ENCODE measurements at regions not wholly inside any gene's neighbourhood (a gene's known extent, or its start where the extent isn't known, plus 50 kb on each side); places are given as distances from the start of the nearest gene placed in this dataset.
A peak's percentile ranks its signal among the peaks of the same experiment; 100 is the strongest.

DNA sequence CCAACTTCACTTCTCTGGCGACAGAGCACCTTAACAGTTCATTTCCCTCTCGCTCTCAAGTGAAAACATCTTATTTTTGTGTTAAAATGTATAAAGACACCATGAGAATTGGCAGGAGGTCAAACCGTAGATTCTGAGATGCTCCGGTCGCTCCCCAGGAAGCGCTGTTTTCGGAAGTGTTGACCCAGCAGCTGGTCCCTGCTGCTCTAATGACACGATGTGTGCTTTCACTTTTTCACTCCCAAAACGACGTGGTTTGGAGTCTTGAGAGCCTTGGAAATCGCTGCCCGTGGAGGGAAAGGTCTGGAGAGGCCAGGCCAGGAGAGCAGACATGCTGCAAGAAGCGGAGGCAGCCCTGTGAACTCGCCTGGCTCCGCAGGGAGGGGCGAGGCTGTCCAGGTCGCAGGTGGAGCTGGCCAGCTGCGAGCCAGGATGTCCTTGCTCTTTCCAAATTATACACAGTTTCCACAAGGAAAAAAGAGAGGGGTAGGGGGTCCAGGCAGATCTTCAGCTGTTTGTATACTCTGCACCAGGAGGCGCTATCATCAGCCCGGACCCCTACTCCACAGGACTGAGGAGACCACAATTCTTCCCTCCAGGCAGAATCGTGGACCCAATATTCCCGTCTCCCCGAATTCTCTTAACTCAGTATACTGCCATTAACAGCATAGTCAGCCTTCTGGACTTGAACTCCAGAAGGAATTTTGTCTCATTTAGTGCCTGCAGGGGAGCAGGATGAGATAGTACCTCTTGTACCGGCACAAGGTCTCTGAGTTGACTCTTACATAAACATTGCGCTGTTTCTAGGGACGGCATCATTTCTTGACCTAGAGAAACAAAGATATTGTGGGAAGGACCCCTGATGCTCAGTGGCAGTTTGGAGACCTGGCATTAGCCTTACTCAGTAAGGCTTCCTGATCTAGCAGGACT, 248.6 kb upstream of the ANKRD55 start:
- DNase-seq (ENCODE audit: low spot score), result peak; percentile 24

DNA sequence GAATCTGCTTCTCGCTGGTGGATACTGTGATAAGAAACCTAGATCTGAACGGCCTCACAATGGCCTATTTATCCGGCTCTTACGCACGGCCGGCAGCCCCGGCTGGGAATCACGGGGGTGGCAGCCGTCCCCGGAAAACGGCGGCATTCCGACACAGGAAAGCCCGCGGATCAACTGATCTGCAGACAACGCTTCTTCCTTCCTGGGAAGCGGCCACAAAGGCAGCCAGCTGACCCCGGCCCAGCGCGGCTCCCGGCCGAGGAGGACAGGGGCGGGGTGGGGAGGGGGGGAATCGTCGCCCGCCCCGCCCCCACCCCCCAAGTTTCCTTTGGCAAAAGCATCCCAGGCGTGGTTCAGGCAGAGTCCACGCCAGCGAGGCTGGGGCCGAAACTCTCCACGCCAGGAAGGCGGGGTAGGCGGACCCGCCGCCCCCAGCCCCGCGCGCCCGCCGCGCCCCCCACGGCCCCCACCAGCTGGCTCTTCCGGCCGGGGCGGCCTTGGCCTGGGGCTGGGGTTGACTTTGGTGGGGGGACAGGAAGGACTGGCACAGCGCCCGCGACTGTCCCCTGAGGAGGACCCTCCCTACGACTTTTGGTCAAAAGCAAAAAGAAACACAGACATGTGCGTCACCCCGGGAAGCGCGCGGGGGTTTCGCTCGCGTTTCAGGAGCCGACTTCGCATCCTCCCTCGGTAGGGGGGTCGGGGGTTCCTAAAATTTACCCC, 247.7 kb upstream of the ANKRD55 start:
- peak; percentile 19 for DNase-seq (ENCODE audit: low spot score)

DNA sequence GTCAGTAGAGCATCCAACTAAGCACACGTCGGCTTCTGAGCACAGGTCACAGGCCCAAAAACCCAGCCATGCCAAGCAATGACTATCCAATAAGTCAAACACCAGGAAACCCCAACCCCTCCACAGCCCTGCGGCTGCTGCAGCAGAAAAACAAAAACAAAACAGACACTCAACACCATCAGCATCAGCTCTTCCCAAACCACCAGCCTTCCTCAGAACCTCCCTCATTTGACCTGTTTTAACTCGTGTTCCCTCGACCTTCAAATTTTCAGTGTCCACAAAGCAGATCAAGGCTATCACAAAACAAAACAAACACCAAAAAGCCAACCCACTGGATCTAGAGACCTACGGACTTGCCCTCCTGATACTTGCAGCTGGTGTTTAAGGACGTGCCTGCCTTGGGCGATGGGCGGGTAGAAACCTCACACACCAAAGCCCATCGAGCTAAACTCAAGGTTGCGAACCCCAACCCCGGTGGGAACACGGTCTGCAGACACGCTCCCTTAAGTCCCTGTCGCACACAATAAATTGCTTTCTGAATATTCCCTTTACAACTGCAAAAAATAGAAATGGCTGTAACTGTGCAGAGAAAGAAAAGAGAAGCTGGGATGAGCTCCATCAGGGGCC, 247.1 kb upstream of the ANKRD55 start:
- peak; percentile 62 for DNase-seq (ENCODE audit: low spot score)

DNA sequence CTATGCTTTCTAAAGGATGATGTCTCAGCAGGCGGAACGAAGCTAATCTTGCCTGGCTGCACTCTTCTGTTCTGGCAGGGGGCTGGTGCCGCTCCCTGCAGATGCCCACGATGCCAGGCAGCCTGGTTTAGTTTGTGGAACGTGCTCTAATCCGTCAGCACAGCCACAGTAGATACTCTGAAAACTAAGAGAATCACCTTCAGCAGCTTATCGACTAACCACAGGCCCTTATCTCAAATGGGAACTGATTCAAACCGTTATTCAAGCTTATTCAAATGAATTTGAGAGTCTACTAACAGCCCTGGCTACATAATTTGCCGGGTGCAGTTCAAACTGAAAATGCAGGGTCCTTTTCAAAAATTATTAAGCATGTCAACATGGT, 246.6 kb upstream of the ANKRD55 start:
- no peak for DNase-seq (ENCODE audit: low spot score)

DNA sequence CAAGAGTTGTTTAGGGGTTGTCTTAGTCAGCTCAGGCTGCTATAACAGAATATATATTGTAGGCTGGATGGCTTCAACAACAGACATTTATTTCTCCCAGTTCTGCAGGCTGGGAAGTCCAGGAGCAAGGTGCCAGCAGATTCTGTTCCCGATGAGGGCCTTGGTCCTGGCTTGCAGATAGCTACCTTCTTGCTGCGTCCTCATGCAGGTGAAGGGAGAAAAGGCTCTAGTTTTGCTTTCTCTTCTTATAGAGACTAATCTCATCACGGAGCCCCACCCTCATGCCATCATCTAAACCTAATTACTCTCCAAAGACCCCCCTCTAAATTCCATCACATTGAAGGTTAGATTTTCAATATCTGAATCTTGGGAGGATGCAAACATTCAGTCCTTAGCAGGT, 246.0 kb upstream of the ANKRD55 start:
- DNase-seq (ENCODE audit: low spot score), result peak; percentile 17

DNA sequence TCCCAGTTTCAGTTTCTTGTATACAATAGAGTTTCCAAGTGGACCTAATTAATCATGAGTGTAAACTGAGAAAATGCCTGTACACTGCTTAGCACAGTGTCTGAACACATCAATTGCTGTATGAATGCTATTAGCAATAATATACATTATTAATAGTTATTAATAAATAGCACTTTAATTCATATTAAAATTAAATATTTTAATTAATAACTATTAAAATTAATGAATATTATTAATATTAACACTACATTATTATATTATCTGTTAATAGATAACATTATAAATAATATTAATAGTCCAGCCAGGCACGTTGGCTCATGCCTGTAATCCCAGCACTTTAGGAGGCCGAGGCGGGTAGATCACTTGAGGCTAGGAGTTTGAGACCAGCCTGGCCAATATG, 244.9 kb upstream of the ANKRD55 start:
- DNase-seq (ENCODE audit: low spot score), result no peak

DNA sequence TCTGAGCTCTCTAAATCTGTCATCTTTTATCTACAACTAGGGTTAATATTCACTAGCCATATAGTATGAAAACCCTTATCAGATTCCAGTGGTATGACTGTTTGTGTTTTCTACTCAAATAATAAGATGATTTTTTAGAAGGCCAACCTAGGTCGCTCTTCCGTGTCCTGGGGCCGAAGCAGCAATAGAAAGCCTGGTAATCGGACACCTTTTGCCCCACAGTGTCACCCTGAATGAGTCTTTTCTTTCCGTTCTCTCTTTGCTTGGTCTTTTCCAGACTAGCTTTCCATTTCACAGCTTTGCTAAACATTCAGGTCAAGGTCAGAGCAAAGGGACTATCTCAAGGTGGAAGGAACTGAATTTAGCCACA, 243.3 kb upstream of the ANKRD55 start:
- DNase-seq (ENCODE audit: low spot score), result no peak

DNA sequence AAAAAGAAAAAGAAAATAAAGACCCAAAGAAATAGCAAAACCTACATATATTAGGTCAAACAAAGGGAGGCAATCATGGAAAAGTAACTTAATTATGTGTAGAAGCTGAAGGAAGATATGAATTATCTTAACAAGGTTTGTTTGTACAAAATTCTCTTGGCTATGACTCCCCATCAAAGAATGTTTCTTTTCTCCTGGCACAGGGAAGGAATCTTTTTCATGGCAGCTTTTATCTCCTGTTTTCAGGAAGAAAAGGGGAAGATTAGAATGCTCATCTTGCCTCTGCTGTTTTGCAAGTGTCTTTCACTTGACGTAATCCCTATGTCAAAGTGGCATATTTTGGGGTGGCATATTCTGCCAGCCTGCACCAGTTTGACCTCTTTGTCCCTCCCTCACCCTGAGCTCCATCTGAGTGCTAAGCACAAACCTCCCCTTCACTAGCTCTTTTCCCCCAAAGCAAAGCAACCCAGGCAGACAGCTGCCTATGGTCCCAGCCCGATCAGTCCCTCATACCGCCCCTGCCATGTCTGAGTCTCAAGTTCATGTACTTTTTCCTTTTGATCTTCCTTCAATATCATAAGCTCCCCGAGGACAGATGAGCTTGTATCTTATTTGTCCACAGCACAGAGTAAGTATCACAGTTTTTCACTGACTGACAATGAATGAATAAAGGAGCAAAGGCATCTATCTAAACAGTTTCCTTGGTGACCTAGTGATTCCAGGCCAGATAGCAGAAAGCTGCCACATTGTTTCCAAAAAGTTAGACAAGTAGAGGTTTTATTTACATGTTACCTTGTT, 242.8 kb upstream of the ANKRD55 start:
- no peak for DNase-seq (ENCODE audit: low spot score)

DNA sequence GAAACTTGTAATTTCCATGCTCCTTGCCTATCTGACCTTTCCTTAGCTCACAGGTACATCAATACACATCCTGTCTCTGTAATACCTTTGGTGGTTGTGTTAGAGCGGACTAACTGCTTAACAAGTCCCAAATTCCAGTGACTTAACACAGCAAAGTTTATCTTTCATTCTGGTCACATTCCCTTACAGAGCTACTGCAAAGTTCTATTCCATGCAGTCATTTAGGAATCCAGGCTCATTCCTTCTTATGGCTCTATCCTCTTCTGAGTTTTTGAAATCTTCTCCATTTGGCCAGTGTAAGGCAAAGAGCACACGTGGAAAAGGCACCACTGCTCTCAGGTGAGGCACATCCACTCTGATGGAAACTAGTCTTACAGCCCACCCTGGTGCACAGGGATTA, 238.6 kb upstream of the ANKRD55 start:
- no peak for DNase-seq (ENCODE audit: low spot score)

DNA sequence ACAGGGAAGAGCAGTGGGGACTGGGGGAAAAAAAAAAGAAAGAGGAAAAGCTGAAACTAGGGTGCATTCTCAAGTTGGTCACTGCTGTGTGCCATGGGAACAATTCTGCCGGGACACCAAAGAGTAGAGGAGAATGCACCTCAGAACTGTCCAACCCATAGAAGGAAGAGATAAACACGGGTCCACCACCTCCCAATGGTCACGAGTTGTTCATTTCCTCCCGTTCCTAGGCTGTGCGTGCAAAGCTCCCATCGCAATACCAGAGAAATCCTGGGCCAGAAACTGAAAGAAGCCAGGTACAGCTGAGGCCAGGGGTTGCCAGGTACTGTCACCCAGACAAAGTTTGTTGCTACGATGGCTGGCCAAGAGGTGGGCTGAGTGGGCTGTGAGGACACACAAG, 236.9 kb upstream of the ANKRD55 start:
- DNase-seq (ENCODE audit: low spot score), result no peak

DNA sequence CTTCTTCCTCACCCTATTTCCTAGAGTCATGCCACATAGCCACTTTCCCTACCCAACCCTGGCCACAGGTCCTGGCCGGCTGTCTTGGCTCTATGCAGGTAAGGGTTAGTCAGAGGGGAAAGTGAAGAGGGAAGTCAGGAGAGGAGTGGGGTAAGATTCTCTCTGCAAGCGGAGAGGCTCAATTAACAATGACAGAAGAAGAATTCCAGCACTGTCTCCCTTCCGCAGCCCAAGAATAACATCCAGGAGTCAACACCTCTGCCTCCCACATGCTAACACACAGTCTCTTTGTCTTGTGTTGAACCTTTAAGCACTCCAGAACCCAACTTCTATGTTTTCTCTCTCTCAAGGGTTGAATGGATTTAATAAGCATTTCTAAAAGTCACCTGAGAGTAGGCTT, 235.1 kb upstream of the ANKRD55 start:
- no peak for DNase-seq (ENCODE audit: low spot score)

DNA sequence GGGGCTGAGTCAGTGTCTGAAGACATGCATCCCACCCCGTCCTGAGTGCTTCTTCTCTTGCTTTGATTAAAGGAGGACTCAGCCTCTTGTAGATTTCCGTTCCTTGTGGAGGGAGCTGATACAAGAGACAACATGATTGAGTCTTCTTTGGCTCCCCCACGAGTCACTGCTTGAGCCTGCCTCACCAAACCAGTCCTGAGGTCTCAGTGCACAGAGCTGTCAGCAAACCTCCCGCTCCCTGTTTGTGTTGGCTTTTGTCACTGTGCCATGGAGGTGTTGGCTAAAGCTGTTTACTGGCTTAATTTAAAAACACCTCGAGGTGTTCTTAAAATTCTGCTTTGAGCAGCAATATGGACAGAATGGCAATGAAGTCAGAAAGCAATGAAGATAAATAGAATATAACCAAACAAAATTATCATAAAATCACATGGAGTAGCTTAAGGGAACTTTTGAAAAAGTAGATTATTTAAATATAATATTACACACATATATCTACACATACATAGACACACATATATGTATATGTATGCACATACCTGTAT, 234.1 kb upstream of the ANKRD55 start:
- DNase-seq (ENCODE audit: low spot score), result no peak

DNA sequence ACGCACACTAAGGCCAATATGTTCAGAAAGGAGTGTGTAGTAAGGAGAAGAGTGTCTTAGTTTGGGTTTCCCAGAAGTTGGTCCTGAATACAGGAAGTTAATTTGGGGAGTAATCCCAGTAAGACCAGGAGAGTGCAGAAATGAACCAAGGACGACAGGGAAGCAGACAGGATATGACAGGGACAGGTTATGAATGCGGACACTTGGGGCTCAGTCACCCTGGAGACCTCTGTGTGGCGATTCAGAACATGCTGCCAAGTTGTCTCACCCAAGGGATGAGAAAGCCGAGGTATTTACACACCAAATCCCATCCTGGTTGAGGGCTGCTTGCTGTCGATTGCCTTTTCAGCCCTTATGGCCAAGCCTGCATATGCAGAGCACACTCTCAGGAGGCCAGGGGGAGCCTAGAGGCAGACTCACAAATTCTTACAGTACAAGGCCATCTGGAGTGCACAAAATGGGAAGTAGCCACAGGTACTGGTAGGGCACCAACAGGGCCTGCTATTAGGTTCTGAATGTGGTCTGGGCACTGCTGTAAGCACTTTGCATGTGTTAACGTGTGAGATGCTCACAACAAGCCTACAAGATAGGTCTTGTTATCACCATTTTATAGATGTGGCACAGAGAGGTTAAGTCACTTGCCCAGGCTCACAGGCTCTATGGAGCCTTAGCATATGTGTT, 233.1 kb upstream of the ANKRD55 start:
- no peak for DNase-seq (ENCODE audit: low spot score)

DNA sequence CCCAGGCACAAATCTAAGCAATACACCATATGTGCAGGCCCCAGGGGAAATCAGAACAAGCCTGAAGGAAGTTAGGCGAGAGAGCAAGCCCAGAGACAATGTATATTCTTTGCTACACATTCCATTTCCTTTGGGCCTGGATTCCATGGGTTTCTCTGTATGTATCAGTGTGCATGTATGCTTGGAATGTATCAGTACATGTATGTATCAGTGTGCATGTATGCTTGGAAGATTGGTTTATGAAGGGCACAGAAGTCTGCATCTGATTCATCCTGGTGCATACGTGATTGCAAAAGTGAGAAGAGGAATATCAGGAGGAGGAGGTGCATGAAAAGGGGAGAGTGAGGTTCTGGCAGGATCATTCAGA, 232.6 kb upstream of the ANKRD55 start:
- DNase-seq (ENCODE audit: low spot score), result no peak

DNA sequence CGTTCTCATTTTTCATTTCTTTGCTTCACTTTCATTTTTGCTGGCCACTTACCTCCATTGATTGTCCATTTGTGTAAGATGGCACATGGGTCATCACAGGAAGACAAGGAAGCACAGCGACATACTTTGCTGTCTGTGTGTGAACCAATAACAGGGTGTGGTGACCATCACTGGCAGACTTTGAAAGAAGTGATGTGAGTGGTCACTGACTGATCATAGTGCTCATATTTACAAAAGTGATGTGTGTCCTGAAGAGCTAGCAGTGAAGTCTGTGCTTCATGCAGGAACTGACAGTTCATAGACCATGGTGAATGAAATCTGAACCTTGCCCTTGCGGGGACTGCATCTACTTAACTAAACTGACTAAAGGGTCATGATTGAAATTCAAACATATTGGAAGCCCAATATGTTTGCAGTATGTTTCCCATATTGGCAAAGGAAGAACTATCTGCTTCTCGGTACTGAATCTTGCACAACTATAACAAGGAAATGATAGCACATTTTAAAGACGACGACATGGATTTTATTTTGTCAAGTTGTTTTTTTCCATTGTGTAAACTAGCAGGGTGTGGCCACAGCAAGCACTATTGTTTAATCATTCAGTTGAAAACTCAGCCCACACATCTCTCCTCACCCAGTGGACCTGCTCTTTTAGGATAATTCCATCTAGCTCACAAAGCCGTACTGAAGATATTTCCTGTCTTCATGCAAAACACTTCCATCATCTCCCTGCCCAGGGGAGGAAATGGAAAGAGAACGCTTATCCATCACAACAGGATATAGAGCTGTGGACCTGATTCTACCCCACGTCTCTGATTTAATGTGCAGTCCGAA, 232.0 kb upstream of the ANKRD55 start:
- no peak for DNase-seq (ENCODE audit: low spot score)

DNA sequence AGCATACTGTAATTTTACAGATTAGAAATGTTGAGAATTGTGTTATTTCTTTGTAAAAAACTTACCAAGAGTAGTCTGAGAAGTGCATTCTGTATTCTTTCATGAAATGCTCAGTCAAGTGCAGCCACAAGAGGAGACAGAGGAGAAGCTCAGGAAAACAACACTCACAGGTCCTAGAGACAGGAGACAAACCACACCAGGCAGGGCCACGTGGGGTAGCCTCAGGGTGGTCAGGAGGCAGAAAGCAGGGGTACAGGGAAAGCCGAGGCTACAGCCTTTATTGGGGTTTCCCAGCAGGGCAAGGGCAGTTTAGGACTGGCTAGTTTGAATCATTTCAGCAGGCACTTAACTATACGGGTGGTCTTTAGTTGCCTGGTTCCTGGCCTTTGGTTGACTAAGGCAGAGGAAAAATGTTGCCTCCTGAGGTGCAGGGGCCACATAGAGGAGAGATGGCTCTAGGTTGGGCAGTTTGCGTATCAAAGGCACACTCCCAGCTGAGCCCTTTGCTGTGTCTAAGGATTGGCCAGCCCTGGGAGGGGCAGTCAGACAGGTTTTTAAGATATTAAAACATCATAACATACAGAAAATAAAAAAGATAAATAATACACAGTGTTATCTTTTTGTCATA, 230.9 kb upstream of the ANKRD55 start:
- no peak for DNase-seq (ENCODE audit: low spot score)

DNA sequence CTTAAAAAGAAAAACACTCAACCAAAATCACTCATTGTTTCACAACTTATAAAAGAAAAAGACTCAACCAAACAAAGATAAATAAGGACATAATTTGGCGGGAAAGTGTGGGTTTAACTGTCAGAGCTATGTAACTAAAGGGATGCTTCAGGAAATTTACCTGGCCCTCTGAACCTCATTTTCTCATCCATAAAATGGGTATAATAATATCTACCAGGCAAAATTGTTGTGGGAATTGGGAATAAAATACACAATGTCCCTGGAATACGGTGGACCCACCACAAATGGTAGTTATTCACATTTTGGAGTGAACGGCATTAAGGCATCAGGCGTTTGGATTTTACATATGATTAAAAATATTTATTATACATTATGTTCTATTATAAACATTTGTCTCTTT, 228.5 kb upstream of the ANKRD55 start:
- no peak for DNase-seq (ENCODE audit: low spot score)

DNA sequence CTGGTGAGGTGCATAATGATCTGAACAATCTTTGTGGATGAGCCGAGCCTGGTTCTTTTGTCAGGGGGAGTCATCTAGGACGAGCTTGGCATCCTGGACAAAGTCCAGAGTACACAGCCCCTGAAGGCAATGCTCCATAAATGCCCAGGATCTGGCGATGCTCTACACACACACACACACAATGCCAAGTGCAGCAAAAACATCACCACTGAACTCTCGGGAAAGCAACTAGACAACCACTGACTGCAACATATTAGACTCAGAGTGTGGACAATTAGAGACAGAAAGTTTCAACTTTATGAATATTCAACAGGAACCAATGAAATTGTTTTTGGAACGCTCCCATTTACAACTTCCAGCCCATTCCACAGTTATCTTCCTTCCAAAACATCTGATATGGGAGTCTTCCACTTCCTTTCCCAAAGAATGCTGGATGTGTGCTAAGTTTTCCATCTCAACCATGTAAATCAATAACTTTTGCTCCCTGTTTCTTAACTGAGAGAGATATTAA, 227.6 kb upstream of the ANKRD55 start:
- no peak for DNase-seq (ENCODE audit: low spot score)

DNA sequence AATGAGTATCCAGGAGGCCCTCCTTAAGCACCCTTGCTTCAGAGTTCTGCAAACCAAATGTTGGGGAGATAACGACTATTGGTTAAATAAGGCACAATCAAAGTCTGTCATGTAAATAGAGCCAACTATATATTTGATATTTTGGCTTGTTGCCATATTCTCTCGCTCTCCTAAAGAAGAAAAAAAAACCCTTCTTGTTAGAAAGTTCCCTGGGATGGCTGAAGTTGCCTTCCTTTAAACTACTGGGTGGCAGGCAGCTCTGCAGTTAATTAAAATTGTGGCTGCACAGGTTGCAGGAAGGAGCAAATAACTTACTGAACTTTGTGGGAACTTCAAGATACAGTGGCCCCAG, 227.0 kb upstream of the ANKRD55 start:
- no peak for DNase-seq (ENCODE audit: low spot score)

Data from CD4-positive, alpha-beta T cell treated with Interleukin-15 for 4 hours (primary cell).